Prostate gland (tissue), 2 donors: ENCODE measurements at regions not wholly inside any gene's neighbourhood (a gene's known extent, or its start where the extent isn't known, plus 50 kb on each side); places are given as distances from the start of the nearest gene placed in this dataset.
"Not testable (repeated sequence)": the region's sequence is repeated elsewhere in the genome, so short reads cannot be mapped to it uniquely, and the experiment has no call there.

Source experiments
- DNase-seq: peaks from one replicate; pipeline ENCODE4 v3.0.0-alpha.2; 2019; ENCODE audit warnings: low spot score
- H3K27ac ChIP-seq, 2 donors: fragments of 200-600 bp; sonication (generic); 2 replicates each; pipeline ENCODE4 v1.5.1; 2017 to 2019
- H3K27me3 ChIP-seq: fragments of 200-600 bp; sonication (generic); replicated peaks from 2 replicates; pipeline ENCODE4 v1.5.1; 2019; ENCODE audit not compliant: insufficient read depth
- H3K36me3 ChIP-seq, 2 donors: fragments of 200-600 bp; sonication (generic); 1 replicate in 1 of 2; 2 replicates in 1 of 2; pipeline versions ENCODE4 v1.5.1 to v1.8.1; 2017 to 2019
- H3K4me1 ChIP-seq: fragments of 200-600 bp; sonication (generic); replicated peaks from 2 replicates; pipeline ENCODE4 v1.5.1; 2019
- H3K4me3 ChIP-seq, 2 donors: fragments of 200-600 bp; sonication (generic); 2 replicates each; pipeline ENCODE4 v1.5.1; 2017 to 2019
- H3K9me3 ChIP-seq: fragments of 200-600 bp; sonication (generic); 2 replicates; pipeline ENCODE4 v1.5.1; 2017
- POLR2A ChIP-seq: fragments of 450-650 bp; IDR thresholded peaks from one replicate; pipeline ENCODE4 v1.6.1; 2016; ENCODE audit warnings: antibody characterized with exemption, mild to moderate bottlenecking
- POLR2AphosphoS5 ChIP-seq: sonication (generic); formaldehyde crosslinking; IDR thresholded peaks from one replicate; pipeline ENCODE4 v1.6.1; 2017; ENCODE audit warnings: antibody characterized with exemption
- WGBS: methylation state at CpG from one replicate; pipeline ENCODE4 v1.1.5; 2018; 5-methylcytosine and 5-hydroxymethylcytosine counted together
- intact Hi-C: fragments of 100-400 bp; cut with DNase I; formaldehyde crosslinking; loops from one replicate; pipeline ENCODE4 v1.14.2; 2022

DNA sequence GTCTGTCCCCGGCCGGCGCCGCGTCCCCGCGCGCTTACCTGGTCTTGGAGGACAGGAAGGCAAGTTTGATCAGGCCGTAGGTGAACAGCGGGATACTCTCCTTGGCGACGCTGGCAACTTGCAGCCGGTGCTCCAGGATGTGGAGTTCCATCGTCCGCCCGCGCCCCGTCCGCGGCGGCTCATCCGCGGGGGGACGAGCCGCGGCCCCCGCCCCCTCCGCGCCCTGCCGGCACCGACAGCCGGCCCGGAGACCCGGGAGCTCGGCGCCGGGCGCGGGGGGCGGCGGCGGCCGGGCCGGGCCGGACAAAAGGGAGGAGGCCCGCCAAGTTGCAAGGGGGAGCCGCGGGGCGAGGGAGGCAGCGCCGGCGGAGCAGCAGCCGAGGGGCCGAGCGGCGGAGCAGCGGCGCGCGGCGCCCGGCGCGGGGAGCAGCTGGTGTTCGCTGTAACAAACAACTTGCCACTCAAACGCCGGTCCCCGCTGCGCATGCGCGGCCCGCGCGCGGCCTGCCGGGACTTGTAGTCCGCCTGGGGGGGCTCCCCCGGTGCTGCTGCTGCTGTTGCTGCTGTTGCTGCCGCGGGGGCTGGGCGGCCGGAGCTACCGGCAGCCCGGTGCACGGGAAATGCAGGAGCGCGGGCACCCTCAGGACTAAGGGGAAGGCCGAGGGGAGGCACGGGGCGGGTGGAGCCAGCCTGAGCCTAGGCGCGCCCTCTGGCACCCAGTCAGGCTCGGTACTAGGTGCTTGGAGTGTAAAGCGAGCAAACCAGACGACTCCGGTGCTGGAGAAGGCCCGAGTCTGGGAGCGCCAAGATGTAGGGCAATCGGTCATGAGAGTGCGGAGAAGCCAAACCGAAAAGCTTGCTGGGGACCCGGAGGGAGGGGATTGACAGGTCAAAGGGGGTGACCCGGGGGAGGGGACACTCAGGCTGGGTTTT is 145.1 kb downstream of the GTF2IRD2B start:
- H3K27me3 ChIP-seq, H3K4me1 ChIP-seq, H3K27ac ChIP-seq, H3K36me3 ChIP-seq, H3K9me3 ChIP-seq, H3K4me3 ChIP-seq, intact Hi-C loops: not testable (repeated sequence)
- WGBS, result no CpG with 5 or more reads among the region's 103 CpGs
- DNase-seq, result peak; percentile 8
- TF ChIP-seq POLR2AphosphoS5, result peak; percentile 12
- peak; percentile 26 for TF ChIP-seq POLR2A

DNA sequence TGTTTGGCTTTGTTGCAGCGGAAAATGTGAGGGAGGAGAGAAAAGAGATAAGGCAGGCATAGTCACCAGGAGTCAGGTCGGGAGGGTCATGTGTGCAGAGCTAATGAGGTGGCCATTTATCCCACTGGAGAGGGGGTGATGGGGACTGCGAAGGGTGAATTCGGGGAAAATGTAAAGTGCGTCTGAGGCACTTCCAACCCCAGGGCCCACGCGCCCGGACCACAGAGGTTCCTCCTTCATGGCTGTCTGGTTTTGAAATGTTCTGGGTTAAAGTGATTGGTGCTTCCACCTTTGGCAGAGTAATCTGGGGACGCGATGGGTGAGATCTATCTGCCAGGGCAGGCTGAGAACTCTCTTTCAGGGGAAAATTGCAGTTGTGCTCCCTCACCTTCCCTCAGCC is 145.9 kb downstream of the GTF2IRD2B start:
- WGBS, result 86% methylated on average over 1 of the region's 10 CpGs
- H3K36me3 ChIP-seq, H3K27me3 ChIP-seq, H3K9me3 ChIP-seq, DNase-seq, H3K4me3 ChIP-seq, intact Hi-C loops, H3K4me1 ChIP-seq, H3K27ac ChIP-seq: not testable (repeated sequence)

DNA sequence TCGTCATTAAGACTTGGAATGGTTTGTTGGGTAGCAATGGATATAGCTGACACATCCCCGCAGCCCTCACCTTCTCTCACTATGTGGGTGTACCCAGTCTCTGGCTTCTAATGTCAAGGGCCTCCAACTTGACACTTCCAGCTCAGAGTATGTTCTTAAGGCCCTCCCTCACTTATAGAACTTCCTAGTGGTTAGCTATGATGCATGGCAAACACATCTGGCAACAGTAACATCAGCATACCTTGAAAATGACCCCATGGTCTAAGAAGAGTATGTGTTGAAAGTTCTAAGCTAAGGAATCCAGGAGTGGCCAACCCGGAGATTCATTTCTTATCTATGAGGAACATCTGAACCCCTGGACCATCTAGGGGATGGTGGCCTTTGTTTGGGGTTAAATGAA is 151.2 kb downstream of the GTF2IRD2B start:
- H3K4me3 ChIP-seq, H3K27me3 ChIP-seq, H3K27ac ChIP-seq, intact Hi-C loops, H3K9me3 ChIP-seq, DNase-seq, H3K4me1 ChIP-seq, H3K36me3 ChIP-seq: not testable (repeated sequence)
- no CpG with 5 or more reads among the region's 3 CpGs for WGBS

DNA sequence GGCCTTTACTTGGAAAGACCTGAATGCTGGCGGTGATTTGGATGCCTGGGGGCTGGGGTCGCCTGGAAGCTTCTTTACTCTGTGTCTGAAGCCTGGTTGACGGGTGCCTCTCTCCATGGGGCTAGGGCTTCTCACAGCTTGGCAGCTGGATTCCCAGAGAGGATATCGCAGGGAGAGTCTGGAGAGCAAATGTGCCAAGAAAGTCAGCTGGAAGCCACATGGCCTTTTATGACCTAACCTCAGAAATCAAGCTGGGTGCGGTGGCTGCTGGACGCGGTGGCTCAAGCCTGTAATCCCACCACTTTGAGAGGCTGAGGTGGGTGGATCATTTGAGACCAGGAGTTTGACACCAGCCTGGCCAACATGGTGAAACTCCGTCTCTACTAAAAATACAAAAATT is 147.2 kb upstream of the TRIM73 start:
- H3K4me3 ChIP-seq, H3K27ac ChIP-seq, DNase-seq, intact Hi-C loops, H3K9me3 ChIP-seq, H3K27me3 ChIP-seq, H3K36me3 ChIP-seq, H3K4me1 ChIP-seq: not testable (repeated sequence)
- no CpG with 5 or more reads among the region's 8 CpGs for WGBS

DNA sequence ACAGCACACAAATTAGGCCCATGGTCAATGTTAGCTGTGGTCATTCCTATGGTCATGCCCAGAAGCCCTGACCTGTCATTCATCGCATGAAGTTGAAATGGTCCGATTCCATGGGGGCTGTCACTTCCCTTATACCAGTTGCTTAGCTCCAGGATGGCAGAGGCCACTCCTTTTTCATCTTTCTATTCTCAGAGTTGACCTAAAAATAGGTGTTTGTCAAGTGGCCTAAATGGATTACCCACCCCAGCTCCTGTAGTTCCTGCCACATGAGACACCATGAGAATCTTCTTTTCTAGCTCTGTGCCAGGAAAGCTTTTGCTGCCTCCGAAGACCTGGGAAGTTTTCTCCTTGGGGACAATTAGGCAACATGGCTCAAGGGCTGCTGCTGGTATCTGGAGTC is 141.2 kb upstream of the TRIM73 start:
- intact Hi-C loops, H3K4me3 ChIP-seq, H3K9me3 ChIP-seq, H3K27ac ChIP-seq, H3K36me3 ChIP-seq, DNase-seq, H3K27me3 ChIP-seq, H3K4me1 ChIP-seq: not testable (repeated sequence)
- WGBS, result no CpG with 5 or more reads among the region's 3 CpGs

DNA sequence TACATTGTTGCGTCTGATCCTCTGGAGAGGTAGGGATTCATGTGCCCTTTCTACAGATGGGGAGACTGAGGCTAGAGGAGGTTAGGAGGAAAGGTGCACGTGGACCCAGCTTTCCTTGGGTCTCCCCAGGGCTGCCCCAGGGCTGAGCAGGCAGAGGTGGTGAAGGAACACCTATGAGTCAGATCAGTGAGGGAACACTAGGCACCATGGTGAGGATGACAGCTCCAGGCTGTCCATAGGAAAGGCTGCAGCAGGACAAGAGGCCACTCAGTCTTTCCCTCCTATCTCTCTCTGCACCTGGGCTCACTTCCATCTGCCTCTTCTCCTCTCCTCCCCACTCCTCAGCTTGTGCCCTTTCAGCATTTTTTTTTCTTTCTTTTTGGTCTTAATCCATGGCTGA is 138.0 kb upstream of the TRIM73 start:
- H3K27me3 ChIP-seq, DNase-seq, intact Hi-C loops, H3K9me3 ChIP-seq, H3K36me3 ChIP-seq, H3K4me3 ChIP-seq, H3K27ac ChIP-seq, H3K4me1 ChIP-seq: not testable (repeated sequence)
- WGBS, result no CpG with 5 or more reads among the region's 2 CpGs

DNA sequence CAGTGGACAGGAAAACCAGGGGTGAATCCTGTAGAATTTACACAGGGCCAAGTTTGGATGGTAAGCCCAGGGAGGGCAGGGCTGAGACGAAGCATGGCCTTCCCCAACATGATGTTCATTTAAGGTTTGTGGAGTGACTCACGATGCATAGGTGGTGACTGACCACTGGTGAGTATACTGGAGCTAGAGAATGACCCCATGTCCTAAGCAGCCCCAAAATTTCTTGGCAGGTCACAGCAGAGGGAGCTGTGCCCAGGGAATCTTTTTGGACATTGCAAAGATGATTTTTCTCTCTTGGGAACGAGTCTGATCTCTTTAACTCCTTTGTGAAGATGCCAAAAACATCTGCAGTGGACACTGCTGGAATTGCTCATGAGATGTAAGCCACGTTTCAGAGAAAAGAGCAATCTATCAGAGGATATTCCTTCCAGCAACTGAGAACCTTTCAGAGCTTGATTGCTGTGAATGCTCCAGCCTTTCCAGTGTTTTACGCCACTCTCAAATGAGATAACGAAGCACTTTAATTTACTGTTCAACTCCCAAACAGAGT is 135.9 kb upstream of the TRIM73 start:
- H3K4me3 ChIP-seq, intact Hi-C loops, DNase-seq, H3K4me1 ChIP-seq, H3K27ac ChIP-seq, H3K27me3 ChIP-seq, H3K9me3 ChIP-seq, H3K36me3 ChIP-seq: not testable (repeated sequence)
- 73% methylated on average over 3 of the region's 6 CpGs for WGBS

DNA sequence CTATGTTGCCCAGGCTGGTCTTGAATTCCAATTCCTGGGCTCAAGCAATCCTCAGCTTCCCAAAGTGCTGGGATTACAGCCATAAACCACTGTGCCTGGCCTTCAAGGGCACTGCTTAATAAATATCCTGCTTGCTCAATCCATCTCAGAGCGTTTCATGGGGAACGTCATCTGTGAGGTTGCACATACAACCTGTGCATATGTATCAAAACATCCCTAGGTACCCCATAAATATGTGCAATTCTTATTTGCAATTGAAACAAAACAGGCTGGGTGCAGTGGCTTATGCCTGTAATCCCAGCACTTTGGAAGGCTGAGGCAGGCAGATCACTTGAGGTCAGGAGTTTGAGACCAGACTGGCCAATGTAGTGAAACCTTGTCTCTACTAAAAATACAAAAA is 133.8 kb upstream of the TRIM73 start:
- H3K4me3 ChIP-seq, DNase-seq, H3K27me3 ChIP-seq, H3K27ac ChIP-seq, intact Hi-C loops, H3K36me3 ChIP-seq, H3K4me1 ChIP-seq, H3K9me3 ChIP-seq: not testable (repeated sequence)
- no CpG with 5 or more reads among the region's 2 CpGs for WGBS

DNA sequence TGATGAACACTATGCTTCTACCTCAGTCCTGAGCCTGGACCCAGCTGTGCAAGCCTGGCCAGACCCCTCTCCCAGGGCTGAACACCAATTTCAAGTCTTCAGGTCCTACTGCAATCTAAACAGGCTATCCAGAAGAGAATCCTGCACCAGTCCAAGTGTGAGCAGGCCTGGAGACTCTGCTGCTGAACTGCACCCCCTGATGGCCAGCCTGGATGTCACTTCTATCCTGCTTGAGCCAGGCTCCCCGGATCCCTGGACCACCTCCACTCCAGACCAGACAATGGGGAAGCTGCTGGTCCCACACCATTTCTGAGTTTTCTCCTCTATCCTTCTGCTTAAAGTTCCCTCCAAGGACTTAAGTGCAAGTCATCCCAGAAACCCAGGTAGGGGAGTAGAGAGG is 127.3 kb upstream of the TRIM73 start:
- H3K4me3 ChIP-seq, H3K9me3 ChIP-seq, H3K36me3 ChIP-seq, DNase-seq, H3K27ac ChIP-seq, H3K4me1 ChIP-seq, H3K27me3 ChIP-seq, intact Hi-C loops: not testable (repeated sequence)
- no CpG with 5 or more reads among the region's 1 CpG for WGBS

DNA sequence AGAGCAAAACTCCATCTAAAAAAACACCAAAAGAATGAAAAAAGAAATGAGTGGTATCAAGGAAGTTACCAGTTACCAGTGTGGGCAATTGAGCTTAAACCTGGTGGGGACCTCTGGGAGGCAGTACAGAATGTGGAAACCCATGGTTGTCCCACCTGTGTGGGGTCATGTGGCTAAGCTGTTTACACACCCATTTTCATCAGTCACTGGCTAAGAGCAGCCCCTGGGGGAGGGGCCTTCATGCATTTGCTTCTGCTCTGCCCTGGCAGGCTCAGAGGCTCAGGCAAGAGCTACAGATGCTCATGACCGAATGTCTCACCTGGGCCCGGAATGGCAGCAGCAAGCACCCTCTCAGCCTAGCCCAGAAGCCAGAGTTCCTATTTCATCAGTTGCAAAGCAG is 126.3 kb upstream of the TRIM73 start:
- DNase-seq, intact Hi-C loops: not testable (repeated sequence)
- WGBS, result no CpG with 5 or more reads among the region's 2 CpGs

DNA sequence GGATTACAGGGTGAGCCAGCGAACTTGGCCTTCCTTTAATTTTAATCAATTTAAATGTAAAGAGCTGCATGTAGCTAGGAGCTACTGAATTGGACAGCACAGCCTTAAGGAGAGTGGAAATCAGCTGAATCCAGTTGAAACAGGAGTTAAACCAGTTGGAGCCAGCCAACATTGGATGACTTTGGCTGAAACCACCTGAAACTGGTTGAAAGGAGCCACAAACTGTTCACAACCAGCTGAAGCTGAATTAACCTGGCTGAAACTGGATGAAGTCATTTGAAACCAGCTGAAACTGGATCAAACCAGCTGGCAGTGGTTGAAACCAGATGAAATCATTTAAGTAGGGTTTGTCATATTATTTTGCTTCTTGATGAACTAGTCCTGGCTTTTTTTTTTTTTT is 121.3 kb upstream of the TRIM73 start:
- H3K36me3 ChIP-seq, DNase-seq, H3K4me3 ChIP-seq, intact Hi-C loops, H3K27me3 ChIP-seq, H3K4me1 ChIP-seq, H3K27ac ChIP-seq, H3K9me3 ChIP-seq: not testable (repeated sequence)
- no CpG with 5 or more reads among the region's 1 CpG for WGBS

More for the DNA sequence above, 126.3 kb upstream of the TRIM73 start:
- H3K27ac ChIP-seq, H3K4me3 ChIP-seq, H3K9me3 ChIP-seq, H3K4me1 ChIP-seq, H3K36me3 ChIP-seq, H3K27me3 ChIP-seq: not testable (repeated sequence)
